ENCODE measurements at regions not wholly inside any gene's neighbourhood (a gene's known extent, or its start where the extent isn't known, plus 50 kb on each side); places are given as distances from the start of the nearest gene placed in this dataset.
A peak's percentile ranks its signal among the peaks of the same experiment; 100 is the strongest.

DNA sequence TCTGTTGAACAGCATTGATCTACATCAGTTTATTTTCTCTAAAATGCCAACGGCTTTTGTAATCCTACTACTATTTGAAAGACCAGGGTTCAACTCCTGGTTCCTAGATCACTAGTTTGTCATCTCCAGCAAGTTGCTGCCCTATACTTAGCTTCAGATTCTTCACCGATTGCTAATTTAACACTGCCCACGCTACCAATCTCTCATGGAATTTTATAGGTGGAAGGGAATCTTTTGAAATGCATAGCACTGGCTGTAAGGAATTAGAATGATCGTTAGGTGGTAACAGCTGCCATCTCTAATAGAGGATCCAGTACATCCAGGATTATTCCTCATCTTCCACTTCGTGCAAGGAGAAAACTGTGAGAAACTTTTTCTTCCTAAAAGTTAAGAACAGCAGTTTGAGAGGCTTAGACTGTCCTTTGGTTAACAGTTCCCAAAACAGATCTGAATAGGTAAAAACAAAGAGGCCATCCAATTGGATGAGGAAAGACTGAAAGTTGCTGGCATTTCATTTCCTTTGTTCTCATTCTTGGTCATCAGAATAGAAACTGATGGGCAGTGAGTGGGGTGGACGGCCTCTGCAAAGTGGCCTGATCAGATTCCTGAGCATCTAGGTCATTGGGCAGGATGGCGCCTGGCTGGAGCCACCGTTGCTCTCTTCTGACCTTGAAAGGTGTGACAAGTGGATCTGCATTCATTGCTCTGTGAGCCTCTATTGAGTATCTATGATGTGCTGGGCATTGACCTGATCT, 236.3 kb upstream of the SORL1-AS1 start:
- H3K36me3 Mint-ChIP-seq: no peaks in the 10 kb centered on the region
- ChIA-PET CTCF (no interaction called here), POLR2A (interaction anchor here (1.1 kb wide), 1 partner anchor 33 kb away, joined by 3 read pairs; no protein-coding TSS in a partner anchor)
- DNase-seq (ENCODE audit: low spot score) (no peak), ATAC-seq (peak; percentile 55)
- H3K4me3 Mint-ChIP-seq: no peak overlapping the region
- TF ChIP-seq ZNF396 (CRISPR knock-in tag; IDR thresholded peaks at IDR 0.05; ENCODE audit: borderline replicate concordance) (no peak), ZBTB21 (CRISPR knock-in tag; IDR thresholded peaks at IDR 0.05; ENCODE audit: borderline replicate concordance) (no peak), ZBTB43 (CRISPR knock-in tag; IDR thresholded peaks at IDR 0.05) (no peak), KAT7 (CRISPR knock-in tag; IDR thresholded peaks at IDR 0.05; ENCODE audit: borderline replicate concordance) (no peak), E2F1 (CRISPR knock-in tag; IDR thresholded peaks at IDR 0.05) (no peak), CBFB (CRISPR knock-in tag; IDR thresholded peaks at IDR 0.05; ENCODE audit: low read depth) (no peak), ZNF121 (CRISPR knock-in tag; IDR thresholded peaks at IDR 0.05) (no peak), FOXK1 (CRISPR knock-in tag; IDR thresholded peaks at IDR 0.05) (no peak), TCF7 (CRISPR knock-in tag; IDR thresholded peaks at IDR 0.05; ENCODE audit: low read depth) (no peak), USF2 (CRISPR knock-in tag; IDR thresholded peaks at IDR 0.05) (no peak), ZNF263 (CRISPR knock-in tag; IDR thresholded peaks at IDR 0.05; ENCODE audit: low read depth) (no peak)
- TF ChIP-seq, protein P1, sequence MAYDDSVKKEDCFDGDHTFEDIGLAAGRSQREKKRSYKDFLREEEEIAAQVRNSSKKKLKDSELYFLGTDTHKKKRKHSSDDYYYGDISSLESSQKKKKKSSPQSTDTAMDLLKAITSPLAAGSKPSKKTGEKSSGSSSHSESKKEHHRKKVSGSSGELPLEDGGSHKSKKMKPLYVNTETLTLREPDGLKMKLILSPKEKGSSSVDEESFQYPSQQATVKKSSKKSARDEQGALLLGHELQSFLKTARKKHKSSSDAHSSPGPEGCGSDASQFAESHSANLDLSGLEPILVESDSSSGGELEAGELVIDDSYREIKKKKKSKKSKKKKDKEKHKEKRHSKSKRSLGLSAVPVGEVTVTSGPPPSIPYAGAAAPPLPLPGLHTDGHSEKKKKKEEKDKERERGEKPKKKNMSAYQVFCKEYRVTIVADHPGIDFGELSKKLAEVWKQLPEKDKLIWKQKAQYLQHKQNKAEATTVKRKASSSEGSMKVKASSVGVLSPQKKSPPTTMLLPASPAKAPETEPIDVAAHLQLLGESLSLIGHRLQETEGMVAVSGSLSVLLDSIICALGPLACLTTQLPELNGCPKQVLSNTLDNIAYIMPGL (CRISPR knock-in tag; IDR thresholded peaks at IDR 0.05): no peak
- TF ChIP-seq, protein P2, sequence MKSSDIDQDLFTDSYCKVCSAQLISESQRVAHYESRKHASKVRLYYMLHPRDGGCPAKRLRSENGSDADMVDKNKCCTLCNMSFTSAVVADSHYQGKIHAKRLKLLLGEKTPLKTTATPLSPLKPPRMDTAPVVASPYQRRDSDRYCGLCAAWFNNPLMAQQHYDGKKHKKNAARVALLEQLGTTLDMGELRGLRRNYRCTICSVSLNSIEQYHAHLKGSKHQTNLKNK (CRISPR knock-in tag; IDR thresholded peaks at IDR 0.05): no peak
- TF ChIP-seq, protein P3, sequence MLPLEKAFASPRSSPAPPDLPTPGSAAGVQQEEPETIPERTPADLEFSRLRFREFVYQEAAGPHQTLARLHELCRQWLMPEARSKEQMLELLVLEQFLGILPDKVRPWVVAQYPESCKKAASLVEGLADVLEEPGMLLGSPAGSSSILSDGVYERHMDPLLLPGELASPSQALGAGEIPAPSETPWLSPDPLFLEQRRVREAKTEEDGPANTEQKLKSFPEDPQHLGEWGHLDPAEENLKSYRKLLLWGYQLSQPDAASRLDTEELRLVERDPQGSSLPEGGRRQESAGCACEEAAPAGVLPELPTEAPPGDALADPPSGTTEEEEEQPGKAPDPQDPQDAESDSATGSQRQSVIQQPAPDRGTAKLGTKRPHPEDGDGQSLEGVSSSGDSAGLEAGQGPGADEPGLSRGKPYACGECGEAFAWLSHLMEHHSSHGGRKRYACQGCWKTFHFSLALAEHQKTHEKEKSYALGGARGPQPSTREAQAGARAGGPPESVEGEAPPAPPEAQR (CRISPR knock-in tag; IDR thresholded peaks at IDR 0.05): no peak
- TF ChIP-seq, protein P4, sequence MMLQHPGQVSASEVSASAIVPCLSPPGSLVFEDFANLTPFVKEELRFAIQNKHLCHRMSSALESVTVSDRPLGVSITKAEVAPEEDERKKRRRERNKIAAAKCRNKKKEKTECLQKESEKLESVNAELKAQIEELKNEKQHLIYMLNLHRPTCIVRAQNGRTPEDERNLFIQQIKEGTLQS (CRISPR knock-in tag; conservative IDR thresholded peaks at IDR 0.05): no peak
- TF ChIP-seq, protein P5, sequence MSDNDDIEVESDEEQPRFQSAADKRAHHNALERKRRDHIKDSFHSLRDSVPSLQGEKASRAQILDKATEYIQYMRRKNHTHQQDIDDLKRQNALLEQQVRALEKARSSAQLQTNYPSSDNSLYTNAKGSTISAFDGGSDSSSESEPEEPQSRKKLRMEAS (CRISPR knock-in tag; IDR thresholded peaks at IDR 0.05): no peak
- H3K4me1 Mint-ChIP-seq: peaks cover 27% of the 10 kb centered on the region
- H3K9me3 Mint-ChIP-seq: no peaks in the 10 kb centered on the region
- H3K27ac Mint-ChIP-seq: peak overlapping the region; percentile 28
- no peaks in the 10 kb centered on the region; the same call in 1 of the 2 replicates for H3K27me3 Mint-ChIP-seq (ENCODE audit: low read depth)

DNA sequence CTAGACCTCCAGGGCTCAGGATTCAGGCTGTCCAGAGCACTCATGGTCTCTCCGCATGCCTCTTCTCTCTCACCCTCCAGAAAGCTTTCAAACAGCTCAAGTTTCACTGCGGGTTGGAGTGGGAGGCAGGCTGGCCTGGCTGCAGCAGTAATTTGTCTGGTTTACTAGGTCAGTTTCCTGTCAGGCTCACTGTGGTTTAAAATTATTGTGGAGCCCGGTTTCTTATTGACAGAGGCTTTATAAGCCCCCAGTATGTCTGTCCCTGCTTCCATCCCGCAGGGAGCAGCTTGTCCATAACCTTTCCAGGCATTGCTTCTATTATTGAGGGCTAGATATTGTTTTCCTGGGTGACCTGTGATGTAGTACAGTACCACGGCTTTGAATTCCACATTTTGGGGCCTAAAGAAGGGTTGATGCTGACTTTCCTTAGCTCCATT, 235.3 kb upstream of the SORL1-AS1 start:
- TF ChIP-seq NFYB (CRISPR knock-in tag; conservative IDR thresholded peaks at IDR 0.05; ENCODE audit: low read depth): no peak
- TF ChIP-seq ZNF232 (CRISPR knock-in tag; IDR thresholded peaks at IDR 0.05): no peak
- H3K27ac Mint-ChIP-seq: no peak overlapping the region
- H3K27me3 Mint-ChIP-seq (ENCODE audit: low read depth): no peaks in the 10 kb centered on the region; the same call in 1 of the 2 replicates
- no peaks in the 10 kb centered on the region for H3K9me3 Mint-ChIP-seq
- ATAC-seq: peak; percentile 95
- H3K4me3 Mint-ChIP-seq: no peak overlapping the region
- no peaks in the 10 kb centered on the region for H3K36me3 Mint-ChIP-seq
- peak; percentile 29 for DNase-seq (ENCODE audit: low spot score)
- ChIA-PET POLR2A (interaction anchor here (1.1 kb wide), 1 partner anchor 34 kb away, joined by 3 read pairs; no protein-coding TSS in a partner anchor), CTCF (no interaction called here)
- H3K4me1 Mint-ChIP-seq: peaks cover 27% of the 10 kb centered on the region
